ENCODE measurements at regions not wholly inside any gene's neighbourhood (a gene's known extent, or its start where the extent isn't known, plus 50 kb on each side); places are given as distances from the start of the nearest gene placed in this dataset.

GRCh38 chr1:59137968-59138367 lies 158.9 kb upstream of the FGGY start:
- TF ChIP-seq CTCF (IDR thresholded peaks at IDR 0.05) (no peak), POLR2A (IDR thresholded peaks at IDR 0.05) (no peak)

All from uterus (tissue), 2 donors.